ENCODE measurements at regions not wholly inside any gene's neighbourhood (a gene's known extent, or its start where the extent isn't known, plus 50 kb on each side); places are given as distances from the start of the nearest gene placed in this dataset.
"Not testable (repeated sequence)": the region's sequence is repeated elsewhere in the genome, so short reads cannot be mapped to it uniquely, and the experiment has no call there.

- DNase-seq = no peak
Observed at GRCh38 chr9:135296735-135297455, 182.7 kb upstream of the PPP1R26 start.

GRCh38 chr9:135297456-135298075 lies 182.0 kb upstream of the PPP1R26 start:
- no peak for DNase-seq

- no peak for DNase-seq
Observed at GRCh38 chr9:135299239-135299590, 180.4 kb upstream of the PPP1R26 start.

- DNase-seq = no peak
Observed at GRCh38 chr9:135299651-135300345, 179.8 kb upstream of the PPP1R26 start.

GRCh38 chr9:135300346-135301141 lies 179.0 kb upstream of the PPP1R26 start:
- no peak for DNase-seq

GRCh38 chr9:135301271-135302263 lies 178.0 kb upstream of the PPP1R26 start:
- DNase-seq = no peak

- no peak for DNase-seq
Observed at GRCh38 chr9:135302329-135303279, 177.0 kb upstream of the PPP1R26 start.

GRCh38 chr9:135303280-135303647 lies 176.3 kb upstream of the PPP1R26 start:
- DNase-seq = no peak

GRCh38 chr9:135303865-135304499 lies 175.6 kb upstream of the PPP1R26 start:
- DNase-seq = no peak

- DNase-seq = no peak
Observed at GRCh38 chr9:135304886-135305285, 174.7 kb upstream of the PPP1R26 start.

- DNase-seq = no peak
Observed at GRCh38 chr9:135305546-135306180, 173.9 kb upstream of the PPP1R26 start.

- DNase-seq = no peak
Observed at GRCh38 chr9:135306699-135307098, 172.9 kb upstream of the PPP1R26 start.

- no peak for DNase-seq
Observed at GRCh38 chr9:135307300-135307699, 172.3 kb upstream of the PPP1R26 start.

GRCh38 chr9:135307919-135308318 lies 171.7 kb upstream of the PPP1R26 start:
- not testable (repeated sequence) for DNase-seq

GRCh38 chr9:135308821-135309762 lies 170.5 kb upstream of the PPP1R26 start:
- DNase-seq = no peak

- no peak for DNase-seq
Observed at GRCh38 chr9:135309763-135310125, 169.8 kb upstream of the PPP1R26 start.

GRCh38 chr9:135310134-135310533 lies 169.4 kb upstream of the PPP1R26 start:
- no peak for DNase-seq

GRCh38 chr9:135315572-135315971 lies 164.0 kb upstream of the PPP1R26 start:
- DNase-seq = no peak

- DNase-seq = no peak
Observed at GRCh38 chr9:135320331-135320730, 159.3 kb upstream of the PPP1R26 start.
